Breast epithelium (tissue), 4 donors: ENCODE measurements at regions not wholly inside any gene's neighbourhood (a gene's known extent, or its start where the extent isn't known, plus 50 kb on each side); places are given as distances from the start of the nearest gene placed in this dataset.

Experiments
- DNase-seq, 2 donors: peaks; one replicate each; pipeline ENCODE4 v3.0.0-alpha.2; 2019; ENCODE audit warnings: low spot score in 2 of 2
- H3K27ac ChIP-seq, 2 donors: fragments of 200-600 bp; sonication (generic) in 1 of 2; one replicate each; pipeline ENCODE4 v1.5.1; 2016 to 2019; ENCODE audit warnings: mild to moderate bottlenecking in 1 of 2
- H3K27me3 ChIP-seq, 2 donors: fragments of 200-600 bp; sonication (generic) in 1 of 2; one replicate each; pipeline versions ENCODE4 v1.5.1 to v1.6.0; 2017 to 2019; ENCODE audit warnings: control low read depth in 1 of 2, mild to moderate bottlenecking in 1 of 2
- H3K36me3 ChIP-seq: fragments of 200-600 bp; one replicate; pipeline ENCODE4 v1.5.1; 2019
- H3K4me1 ChIP-seq, 2 donors: fragments of 200-600 bp; sonication (generic); one replicate each; pipeline ENCODE4 v1.5.1; 2016 to 2019; ENCODE audit warnings: control low read depth in 1 of 2
- H3K4me3 ChIP-seq, 3 donors: fragments of 200-600 bp; sonication (generic); 1 replicate in 2 of 3; 2 replicates in 1 of 3; pipeline ENCODE4 v1.5.1; 2016 to 2019; ENCODE audit warnings: mild to moderate bottlenecking in 3 of 3, moderate library complexity in 2 of 3
- H3K9me3 ChIP-seq, 2 donors: fragments of 200-600 bp; sonication (generic) in 1 of 2; one replicate each; pipeline ENCODE4 v1.5.1; 2016 to 2019; ENCODE audit warnings: control low read depth in 1 of 2
- CTCF ChIP-seq, 3 donors: fragments of 450-650 bp; IDR thresholded peaks; one replicate each; pipeline ENCODE4 v1.5.1; 2016 to 2017; ENCODE audit warnings: antibody characterized with exemption in 3 of 3, mild to moderate bottlenecking in 3 of 3, moderate library complexity in 3 of 3
- POLR2A ChIP-seq: fragments of 450-650 bp; IDR thresholded peaks from one replicate; pipeline ENCODE4 v1.6.1; 2016; ENCODE audit warnings: antibody characterized with exemption, mild to moderate bottlenecking, moderate library complexity
- POLR2AphosphoS5 ChIP-seq, 3 donors: sonication (generic); formaldehyde crosslinking; IDR thresholded peaks; one replicate each; pipeline ENCODE4 v1.6.1; 2017; ENCODE audit warnings: antibody characterized with exemption in 3 of 3
- intact Hi-C: fragments of 100-400 bp; cut with DNase I; formaldehyde crosslinking; loops from one replicate; pipeline ENCODE4 v1.15.1; 2023; ENCODE audit warnings: low total_unique reads

GRCh38 chr3:187795207-187795960, 50.1 kb upstream of the BCL6 start:
- Histone ChIP-seq H3K9me3 (no peaks in the 10 kb centered on the region), H3K27ac (peak overlapping the region in 1 of 2 donors; percentile 55), H3K4me1 (no peaks in the 10 kb centered on the region), H3K4me3 (no peak overlapping the region), H3K36me3 (no peaks in the 10 kb centered on the region), H3K27me3 (no peaks in the 10 kb centered on the region)
- no peak for DNase-seq
- TF ChIP-seq POLR2AphosphoS5 (IDR thresholded peaks at IDR 0.05): no peak
- no peak for TF ChIP-seq POLR2A
- no peak for TF ChIP-seq CTCF (IDR thresholded peaks at IDR 0.05)
- intact Hi-C loops: no loop called here

- no peaks in the 10 kb centered on the region for H3K27me3 ChIP-seq
- no peak overlapping the region for H3K27ac ChIP-seq
- no peak for DNase-seq
- intact Hi-C loops: no loop called here
- no peaks in the 10 kb centered on the region for H3K36me3 ChIP-seq
- H3K4me3 ChIP-seq: no peak overlapping the region
- no peak for TF ChIP-seq CTCF (IDR thresholded peaks at IDR 0.05)
- TF ChIP-seq POLR2AphosphoS5 (IDR thresholded peaks at IDR 0.05): no peak
- TF ChIP-seq POLR2A: no peak
- H3K9me3 ChIP-seq: no peaks in the 10 kb centered on the region
- no peaks in the 10 kb centered on the region for H3K4me1 ChIP-seq
Measured at GRCh38 chr3:187798126-187798525, 52.9 kb upstream of the BCL6 start.

GRCh38 chr3:187798531-187799530, 53.6 kb upstream of the BCL6 start:
- Histone ChIP-seq H3K36me3 (no peaks in the 10 kb centered on the region), H3K4me3 (no peak overlapping the region), H3K27me3 (no peaks in the 10 kb centered on the region), H3K4me1 (no peaks in the 10 kb centered on the region), H3K9me3 (no peaks in the 10 kb centered on the region), H3K27ac (no peak overlapping the region)
- DNase-seq: no peak
- intact Hi-C loops: no loop called here
- TF ChIP-seq CTCF (IDR thresholded peaks at IDR 0.05) (no peak), POLR2AphosphoS5 (IDR thresholded peaks at IDR 0.05) (no peak), POLR2A (no peak)

GRCh38 chr3:187799942-187800641, 54.8 kb upstream of the BCL6 start:
- H3K27me3 ChIP-seq: no peaks in the 10 kb centered on the region
- no peaks in the 10 kb centered on the region for H3K9me3 ChIP-seq
- DNase-seq: no peak
- TF ChIP-seq POLR2A (no peak), POLR2AphosphoS5 (IDR thresholded peaks at IDR 0.05) (no peak), CTCF (IDR thresholded peaks at IDR 0.05) (no peak)
- no peaks in the 10 kb centered on the region for H3K4me1 ChIP-seq
- peak overlapping the region in 1 of 2 donors; percentile 15 for H3K27ac ChIP-seq
- H3K4me3 ChIP-seq: no peak overlapping the region
- intact Hi-C loops: no loop called here
- no peaks in the 10 kb centered on the region for H3K36me3 ChIP-seq
